Prostate gland (tissue), 2 donors: ENCODE measurements at regions not wholly inside any gene's neighbourhood (a gene's known extent, or its start where the extent isn't known, plus 50 kb on each side); places are given as distances from the start of the nearest gene placed in this dataset.
A peak's percentile ranks its signal among the peaks of the same experiment; 100 is the strongest.
"Not testable (repeated sequence)": the region's sequence is repeated elsewhere in the genome, so short reads cannot be mapped to it uniquely, and the experiment has no call there.

ENCODE experiments used
- DNase-seq: peaks from one replicate; pipeline ENCODE4 v3.0.0-alpha.2; 2019; ENCODE audit warnings: low spot score
- H3K27ac ChIP-seq, 2 donors: fragments of 200-600 bp; sonication (generic); 2 replicates each; pipeline ENCODE4 v1.5.1; 2017 to 2019
- H3K27me3 ChIP-seq: fragments of 200-600 bp; sonication (generic); replicated peaks from 2 replicates; pipeline ENCODE4 v1.5.1; 2019; ENCODE audit not compliant: insufficient read depth
- H3K36me3 ChIP-seq, 2 donors: fragments of 200-600 bp; sonication (generic); 1 replicate in 1 of 2; 2 replicates in 1 of 2; pipeline versions ENCODE4 v1.5.1 to v1.8.1; 2017 to 2019
- H3K4me1 ChIP-seq: fragments of 200-600 bp; sonication (generic); replicated peaks from 2 replicates; pipeline ENCODE4 v1.5.1; 2019
- H3K4me3 ChIP-seq, 2 donors: fragments of 200-600 bp; sonication (generic); 2 replicates each; pipeline ENCODE4 v1.5.1; 2017 to 2019
- H3K9me3 ChIP-seq: fragments of 200-600 bp; sonication (generic); 2 replicates; pipeline ENCODE4 v1.5.1; 2017
- POLR2A ChIP-seq: fragments of 450-650 bp; IDR thresholded peaks from one replicate; pipeline ENCODE4 v1.6.1; 2016; ENCODE audit warnings: antibody characterized with exemption, mild to moderate bottlenecking
- POLR2AphosphoS5 ChIP-seq: sonication (generic); formaldehyde crosslinking; IDR thresholded peaks from one replicate; pipeline ENCODE4 v1.6.1; 2017; ENCODE audit warnings: antibody characterized with exemption
- WGBS: methylation state at CpG from one replicate; pipeline ENCODE4 v1.1.5; 2018; 5-methylcytosine and 5-hydroxymethylcytosine counted together
- intact Hi-C: fragments of 100-400 bp; cut with DNase I; formaldehyde crosslinking; loops from one replicate; pipeline ENCODE4 v1.14.2; 2022
- TF ChIP-seq, protein P1 (sequence below), 4 experiments: fragments of 200-600 bp in 2 of 4; fragments of 450-650 bp in 2 of 4; sonication (generic) in 2 of 4; IDR thresholded peaks; 1 replicate in 3 of 4; 2 replicates in 1 of 4; pipeline ENCODE4 v1.5.1; 2016 to 2019; ENCODE audit warnings: antibody characterized with exemption in 4 of 4, mild to moderate bottlenecking in 2 of 4, moderate library complexity in 2 of 4

DNA sequence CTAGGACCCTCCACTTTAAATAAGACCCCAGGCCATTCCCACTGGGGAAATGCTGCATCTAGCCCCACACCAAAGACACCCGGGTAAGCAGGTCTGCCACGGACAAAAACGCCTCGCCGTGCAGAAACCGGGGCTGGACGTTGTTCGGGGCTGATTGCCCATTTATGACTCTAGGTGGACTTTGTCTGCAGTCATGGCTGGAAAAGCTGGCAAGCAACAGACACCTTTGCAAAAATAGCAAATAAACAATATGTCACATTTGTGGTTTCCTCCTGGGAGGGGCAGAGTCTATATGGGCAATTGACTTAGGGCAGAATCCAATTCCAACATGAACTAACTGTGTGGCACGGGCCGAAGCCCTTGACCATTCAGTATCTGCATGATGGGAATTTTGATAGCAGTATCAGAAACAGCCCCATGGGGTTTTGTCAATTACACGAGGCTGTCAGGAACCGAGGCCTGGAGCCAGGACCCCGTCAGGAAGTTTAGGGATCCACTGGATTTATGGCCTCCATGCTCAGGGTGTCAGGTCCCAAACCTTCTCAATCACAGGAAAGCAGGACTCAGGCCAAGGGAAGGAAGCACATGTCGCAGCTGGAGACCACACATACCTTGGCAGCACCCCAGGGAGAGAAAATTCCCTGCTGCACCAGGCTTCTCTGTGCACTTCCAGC, 172.8 kb downstream of the OR4M2 start:
- H3K36me3 ChIP-seq, H3K4me1 ChIP-seq, H3K27me3 ChIP-seq, H3K9me3 ChIP-seq, H3K27ac ChIP-seq, H3K4me3 ChIP-seq, DNase-seq, intact Hi-C loops: not testable (repeated sequence)
- peak; percentile 16 for TF ChIP-seq POLR2AphosphoS5
- WGBS: 69% methylated on average over 14 of the region's 14 CpGs

DNA sequence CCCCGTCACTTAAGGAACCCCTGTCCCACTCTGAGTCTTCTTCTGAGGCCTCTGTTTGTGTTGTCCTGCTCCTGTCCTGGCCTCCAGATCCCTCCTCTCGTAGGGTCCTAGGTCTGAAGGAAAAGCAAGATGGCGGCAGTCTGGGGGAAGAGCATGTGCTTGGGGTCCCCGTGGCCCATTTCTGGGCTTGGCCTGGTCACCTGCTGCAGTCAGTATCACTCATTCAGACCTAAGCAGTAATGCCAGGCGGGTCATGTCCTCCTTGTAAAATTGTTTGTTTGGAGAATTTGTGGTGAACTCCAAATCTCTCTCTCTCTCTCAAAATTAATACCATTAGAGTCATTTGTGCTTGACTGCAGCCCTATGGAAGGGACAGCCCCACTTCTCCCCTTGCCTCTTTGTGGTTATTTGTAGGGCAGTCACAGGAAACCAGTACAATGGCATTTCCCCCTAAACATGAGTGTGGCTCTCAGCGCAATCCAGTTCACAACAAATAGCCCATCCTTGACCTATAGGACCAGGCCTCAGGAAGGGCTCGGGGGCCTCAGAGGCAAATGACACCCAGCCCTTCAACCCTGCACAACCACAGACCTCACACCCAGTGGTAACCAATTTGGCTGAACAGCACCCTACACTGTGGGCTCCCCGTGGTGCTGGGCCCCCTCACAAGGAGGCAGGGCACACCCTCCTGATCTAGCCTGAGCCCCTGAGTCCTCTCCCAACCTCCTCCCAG, 173.5 kb downstream of the OR4M2 start:
- no peak overlapping the region for H3K4me3 ChIP-seq

DNA sequence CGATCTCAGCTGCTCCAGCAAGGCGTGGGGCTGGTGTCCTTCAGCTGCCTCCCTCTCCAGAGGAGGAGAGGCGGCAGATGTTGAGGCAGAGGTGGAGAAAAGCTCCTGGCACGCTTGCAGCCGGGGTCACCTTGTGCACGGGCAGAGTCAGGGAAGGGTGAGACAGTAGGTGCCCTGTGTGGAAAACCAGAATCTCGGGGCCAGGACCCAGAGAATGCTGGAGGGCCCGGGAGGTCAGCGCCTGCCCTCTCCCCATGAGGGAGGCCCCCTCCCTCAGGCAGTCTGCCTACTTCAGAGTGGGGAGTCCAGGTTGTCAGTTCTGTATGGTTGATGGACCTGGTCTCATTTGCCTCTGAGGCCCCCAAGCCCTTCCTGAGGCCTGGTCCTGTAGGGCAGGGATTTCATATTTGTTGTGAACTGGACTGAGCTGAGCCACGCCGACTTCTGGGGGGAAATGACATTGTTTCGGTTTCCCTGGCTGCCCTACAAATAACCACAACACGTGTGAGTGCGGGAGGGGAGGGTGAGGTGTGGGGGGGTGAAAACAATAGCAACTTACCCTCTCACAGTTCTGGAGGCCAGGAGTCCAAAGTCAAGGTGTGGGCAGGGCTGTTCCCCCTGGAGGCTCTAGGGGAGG, 174.2 kb downstream of the OR4M2 start:
- intact Hi-C loops, H3K36me3 ChIP-seq, DNase-seq, H3K9me3 ChIP-seq, H3K27ac ChIP-seq, H3K27me3 ChIP-seq, H3K4me1 ChIP-seq, H3K4me3 ChIP-seq: not testable (repeated sequence)
- 68% methylated on average over 9 of the region's 14 CpGs for WGBS

More for the DNA sequence above, 173.5 kb downstream of the OR4M2 start:
- H3K4me1 ChIP-seq: no peaks in the 10 kb centered on the region
- no peak for TF ChIP-seq POLR2AphosphoS5
- TF ChIP-seq, protein P1, sequence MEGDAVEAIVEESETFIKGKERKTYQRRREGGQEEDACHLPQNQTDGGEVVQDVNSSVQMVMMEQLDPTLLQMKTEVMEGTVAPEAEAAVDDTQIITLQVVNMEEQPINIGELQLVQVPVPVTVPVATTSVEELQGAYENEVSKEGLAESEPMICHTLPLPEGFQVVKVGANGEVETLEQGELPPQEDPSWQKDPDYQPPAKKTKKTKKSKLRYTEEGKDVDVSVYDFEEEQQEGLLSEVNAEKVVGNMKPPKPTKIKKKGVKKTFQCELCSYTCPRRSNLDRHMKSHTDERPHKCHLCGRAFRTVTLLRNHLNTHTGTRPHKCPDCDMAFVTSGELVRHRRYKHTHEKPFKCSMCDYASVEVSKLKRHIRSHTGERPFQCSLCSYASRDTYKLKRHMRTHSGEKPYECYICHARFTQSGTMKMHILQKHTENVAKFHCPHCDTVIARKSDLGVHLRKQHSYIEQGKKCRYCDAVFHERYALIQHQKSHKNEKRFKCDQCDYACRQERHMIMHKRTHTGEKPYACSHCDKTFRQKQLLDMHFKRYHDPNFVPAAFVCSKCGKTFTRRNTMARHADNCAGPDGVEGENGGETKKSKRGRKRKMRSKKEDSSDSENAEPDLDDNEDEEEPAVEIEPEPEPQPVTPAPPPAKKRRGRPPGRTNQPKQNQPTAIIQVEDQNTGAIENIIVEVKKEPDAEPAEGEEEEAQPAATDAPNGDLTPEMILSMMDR (IDR thresholded peaks at IDR 0.05): no peak
- no peak for TF ChIP-seq POLR2A
- DNase-seq: no peak
- no peaks in the 10 kb centered on the region for H3K36me3 ChIP-seq
- H3K27ac ChIP-seq: no peak overlapping the region
- H3K9me3 ChIP-seq: no peaks in the 10 kb centered on the region
- intact Hi-C loops: no loop called here
- WGBS: 59% methylated on average over 8 of the region's 8 CpGs
- H3K27me3 ChIP-seq: no peaks in the 10 kb centered on the region

DNA sequence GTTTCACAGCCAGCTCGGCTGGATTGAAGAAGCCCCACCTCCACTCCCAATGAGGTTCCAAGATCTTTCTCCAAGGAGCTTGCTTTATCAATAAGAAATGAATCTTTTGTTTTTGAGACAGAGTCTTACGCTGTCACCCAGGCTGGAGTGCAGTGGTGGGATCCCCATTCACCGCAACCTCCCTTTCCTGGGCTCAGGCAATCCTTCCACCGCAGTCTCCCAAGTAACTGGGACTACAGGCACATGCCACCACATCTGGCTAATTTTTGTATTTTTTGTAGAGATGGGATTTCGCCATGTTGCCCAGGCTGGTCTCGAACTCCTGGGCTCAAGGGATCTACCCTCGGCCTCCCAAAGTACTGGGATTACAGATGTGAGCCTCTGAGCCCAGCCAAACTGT, 175.3 kb downstream of the OR4M2 start:
- H3K27ac ChIP-seq, intact Hi-C loops, DNase-seq, H3K36me3 ChIP-seq, H3K4me3 ChIP-seq, H3K27me3 ChIP-seq, H3K9me3 ChIP-seq, H3K4me1 ChIP-seq: not testable (repeated sequence)
- WGBS: 77% methylated on average over 7 of the region's 7 CpGs

DNA sequence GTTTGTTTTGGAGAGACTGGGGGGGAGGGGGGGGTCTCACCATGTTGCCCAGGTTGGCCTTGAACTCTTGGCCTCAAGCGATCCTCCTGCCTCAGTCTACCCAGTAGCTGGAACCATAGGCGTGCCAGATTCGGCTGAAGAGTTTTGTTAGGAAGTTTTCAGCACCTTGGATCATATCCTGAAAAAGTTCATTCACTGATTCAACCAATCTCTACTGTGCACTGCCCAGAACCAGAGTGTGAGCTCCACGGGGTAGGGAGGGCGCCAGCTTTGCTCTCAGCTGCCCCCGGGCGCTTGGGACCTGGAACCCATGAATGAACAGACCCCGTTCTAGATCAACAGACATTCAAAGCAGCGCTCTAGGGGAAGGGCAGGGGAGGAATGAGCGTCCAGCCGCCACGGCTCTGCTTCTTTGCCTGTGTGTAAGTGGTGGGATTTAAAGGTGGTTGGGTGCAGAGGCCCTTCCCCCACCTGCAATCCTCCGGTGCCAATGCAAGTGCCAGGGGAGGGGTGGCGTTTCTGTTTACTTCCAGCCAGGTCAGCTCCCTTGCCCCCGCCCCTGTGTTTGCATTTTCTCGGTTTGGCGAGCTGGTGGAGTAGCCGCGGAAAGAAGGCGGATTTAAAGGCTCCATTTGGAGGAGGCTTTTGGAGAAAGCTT, 176.2 kb downstream of the OR4M2 start:
- 78% methylated on average over 20 of the region's 20 CpGs for WGBS

DNA sequence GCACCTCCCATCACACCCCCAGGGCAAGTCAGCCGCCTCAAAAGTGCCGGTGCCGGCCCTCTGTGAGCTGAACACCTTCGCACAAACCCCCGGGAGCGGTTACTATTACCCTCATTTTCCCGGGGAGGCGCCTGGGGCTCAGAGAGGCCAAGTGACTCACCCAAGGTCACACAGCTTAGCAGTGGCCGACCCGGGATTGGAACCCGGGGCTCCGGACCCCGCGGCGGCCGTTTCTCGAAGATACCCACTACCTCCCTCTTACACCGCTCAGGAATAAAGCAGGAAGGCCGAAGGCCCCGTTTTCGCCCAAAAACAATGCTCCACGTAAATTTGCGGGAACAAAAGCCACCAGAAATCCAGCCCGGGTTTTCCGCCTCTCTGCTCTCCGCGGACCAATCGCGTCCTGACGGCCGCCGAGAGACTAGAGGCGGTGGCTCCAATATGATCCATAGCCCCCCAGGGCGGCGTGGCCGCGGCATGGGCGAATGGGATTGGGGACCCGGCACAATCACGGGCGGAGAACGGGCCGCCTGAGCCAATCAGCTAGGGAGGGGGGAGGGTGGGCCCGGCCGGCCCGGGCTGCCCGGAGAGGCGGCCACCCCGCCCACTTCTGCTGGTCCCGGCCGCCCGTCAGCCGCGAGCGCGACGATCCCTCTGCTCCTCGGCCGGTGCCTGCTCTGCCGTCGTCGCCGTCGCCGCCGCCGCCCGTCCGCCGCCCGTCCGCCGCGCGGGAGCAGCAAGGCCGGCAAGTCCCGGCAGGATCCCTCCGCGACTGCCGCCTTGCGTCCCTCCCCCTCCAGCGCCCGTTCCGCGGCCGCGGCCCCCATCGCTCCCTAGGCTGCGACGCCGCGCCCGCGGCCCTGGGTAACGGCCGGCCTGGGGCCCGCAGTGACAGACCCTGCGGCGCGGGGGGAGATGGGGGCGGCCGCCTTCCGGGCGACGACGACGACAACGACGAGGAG, 177.0 kb downstream of the OR4M2 start:
- intact Hi-C loops: no loop called here
- no peak overlapping the region for H3K27ac ChIP-seq
- no peak overlapping the region for H3K4me3 ChIP-seq
- DNase-seq: no peak
- no peak for TF ChIP-seq POLR2A
- TF ChIP-seq, protein P1 (IDR thresholded peaks at IDR 0.05): no peak
- no peak for TF ChIP-seq POLR2AphosphoS5
- H3K4me1 ChIP-seq: no peaks in the 10 kb centered on the region
- H3K9me3 ChIP-seq: no peaks in the 10 kb centered on the region
- H3K36me3 ChIP-seq: no peaks in the 10 kb centered on the region
- WGBS: 62% methylated on average over 81 of the region's 109 CpGs
- no peaks in the 10 kb centered on the region for H3K27me3 ChIP-seq

More for the DNA sequence above, 176.2 kb downstream of the OR4M2 start:
- intact Hi-C loops, H3K4me1 ChIP-seq, H3K27ac ChIP-seq, H3K27me3 ChIP-seq, H3K9me3 ChIP-seq, H3K36me3 ChIP-seq, DNase-seq, H3K4me3 ChIP-seq: not testable (repeated sequence)
